ENCODE measurements at regions not wholly inside any gene's neighbourhood (a gene's known extent, or its start where the extent isn't known, plus 50 kb on each side); places are given as distances from the start of the nearest gene placed in this dataset.

- H3K9me3 Mint-ChIP-seq: peaks cover 0 to 11% (median 4%) of the 10 kb centered on the region in 7 donors
- no peak overlapping the region for H3K27ac Mint-ChIP-seq
- peaks cover 26 to 36% (median 31%) of the 10 kb centered on the region in 3 donors for H3K27me3 Mint-ChIP-seq
- no peak for ATAC-seq (ENCODE audit: low read depth in 2 of 2)
- no peaks in the 10 kb centered on the region for H3K4me1 Mint-ChIP-seq
- DNase-seq: no peak
- H3K36me3 Mint-ChIP-seq: no peaks in the 10 kb centered on the region
- no peak overlapping the region for H3K4me3 Mint-ChIP-seq
Observed at GRCh38 chr10:123611243-123611642, 54.9 kb upstream of the GPR26 start.

GRCh38 chr10:123611876-123612275, 54.3 kb upstream of the GPR26 start:
- H3K9me3 Mint-ChIP-seq: peaks cover 0 to 11% (median 4%) of the 10 kb centered on the region in 7 donors
- H3K4me3 Mint-ChIP-seq: no peak overlapping the region
- H3K27ac Mint-ChIP-seq: no peak overlapping the region
- DNase-seq: no peak
- peaks cover 23 to 30% (median 28%) of the 10 kb centered on the region in 3 donors for H3K27me3 Mint-ChIP-seq
- ATAC-seq (ENCODE audit: low read depth in 2 of 2): no peak
- H3K4me1 Mint-ChIP-seq: no peaks in the 10 kb centered on the region
- no peaks in the 10 kb centered on the region for H3K36me3 Mint-ChIP-seq

GRCh38 chr10:123613346-123613850, 52.8 kb upstream of the GPR26 start:
- ATAC-seq (ENCODE audit: low read depth in 2 of 2): no peak
- Mint-ChIP-seq H3K27ac (no peak overlapping the region), H3K4me1 (no peaks in the 10 kb centered on the region), H3K36me3 (no peaks in the 10 kb centered on the region), H3K27me3 (peaks cover 15 to 21% (median 17%) of the 10 kb centered on the region in 3 donors), H3K4me3 (no peak overlapping the region), H3K9me3 (peaks cover 0 to 11% (median 3%) of the 10 kb centered on the region in 7 donors)
- no peak for DNase-seq

GRCh38 chr10:123614888-123615287, 51.3 kb upstream of the GPR26 start:
- no peak overlapping the region for H3K4me3 Mint-ChIP-seq
- H3K4me1 Mint-ChIP-seq: no peaks in the 10 kb centered on the region
- DNase-seq (peak; percentile 6), ATAC-seq (ENCODE audit: low read depth in 2 of 2) (no peak)
- no peaks in the 10 kb centered on the region for H3K36me3 Mint-ChIP-seq
- peaks cover 13 to 23% (median 13%) of the 10 kb centered on the region in 3 donors for H3K27me3 Mint-ChIP-seq
- no peak overlapping the region for H3K27ac Mint-ChIP-seq
- peaks cover 0 to 11% (median 3%) of the 10 kb centered on the region in 7 donors for H3K9me3 Mint-ChIP-seq
